GM12892 (cell line): ENCODE measurements at regions not wholly inside any gene's neighbourhood (a gene's known extent, or its start where the extent isn't known, plus 50 kb on each side); places are given as distances from the start of the nearest gene placed in this dataset.

ENCODE experiments used
- POLR2A ChIP-seq: IDR thresholded peaks from 2 replicates; pipeline ENCODE4 v1.6.1; 2011; ENCODE audit warnings: low read depth, low read length, control low read depth
- POLR2AphosphoS5 ChIP-seq: IDR thresholded peaks from 2 replicates; pipeline ENCODE4 v1.6.1; 2011; ENCODE audit warnings: low read depth, low read length, control low read depth
- TAF1 ChIP-seq: IDR thresholded peaks from 2 replicates; pipeline ENCODE4 v1.6.1; 2011; ENCODE audit warnings: low read depth, mild to moderate bottlenecking, control low read depth, low read length, borderline replicate concordance

DNA sequence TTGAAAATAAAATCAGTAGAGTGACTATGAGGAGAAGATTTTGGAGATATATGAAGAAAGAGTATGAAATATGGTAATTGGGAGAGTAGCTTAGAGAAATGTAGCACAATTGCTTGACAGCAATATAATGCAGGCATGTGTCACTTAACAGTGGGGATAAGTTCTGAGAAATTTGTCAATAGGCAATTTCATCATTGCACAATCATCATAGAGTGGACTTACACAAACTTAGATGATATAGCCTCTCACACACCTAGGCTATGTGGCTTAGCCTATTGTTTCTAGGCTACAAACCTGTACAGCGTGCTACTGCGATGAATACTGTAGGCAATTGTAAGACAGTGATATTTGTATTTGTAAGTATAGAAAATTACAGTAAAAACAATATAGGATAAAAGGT, 573.6 kb downstream of the JRKL start:
- TF ChIP-seq TAF1 (no peak), POLR2A (no peak), POLR2AphosphoS5 (no peak)
